ENCODE measurements at regions not wholly inside any gene's neighbourhood (a gene's known extent, or its start where the extent isn't known, plus 50 kb on each side); places are given as distances from the start of the nearest gene placed in this dataset.

GRCh38 chr5:58330781-58331180 is 129.1 kb downstream of the PLK2 start:
- Histone ChIP-seq H3K9ac (ENCODE audit: low read length) (no peak overlapping the region), H2AFZ (ENCODE audit: low read depth, low read length) (no peak overlapping the region), H3K9me3 (ENCODE audit: insufficient read depth, low read depth, low read length) (no peaks in the 10 kb centered on the region), H3K27ac (ENCODE audit: low read depth, low read length) (no peak overlapping the region), H3K4me1 (ENCODE audit: insufficient read depth, low read length) (no peaks in the 10 kb centered on the region), H3K4me2 (ENCODE audit: low read length) (no peak overlapping the region), H3K4me3 (ENCODE audit: insufficient read depth, low read depth, low read length) (no peak overlapping the region), H3K27me3 (ENCODE audit: insufficient read depth, low read length) (no peaks in the 10 kb centered on the region), H4K20me1 (ENCODE audit: insufficient read depth, low read length) (no peaks in the 10 kb centered on the region), H3K36me3 (ENCODE audit: insufficient read depth, low read length) (no peaks in the 10 kb centered on the region), H3K79me2 (ENCODE audit: insufficient read depth, low read length) (no peaks in the 10 kb centered on the region)
- Mint-ChIP-seq H3K36me3 (ENCODE audit: low read depth, unreplicated experiment) (no peaks in the 10 kb centered on the region), H3K4me3 (ENCODE audit: unreplicated experiment) (no peak overlapping the region), H3K27me3 (ENCODE audit: low read depth, unreplicated experiment) (no peaks in the 10 kb centered on the region), H3K27ac (ENCODE audit: unreplicated experiment) (no peak overlapping the region), H3K4me1 (ENCODE audit: low read depth, unreplicated experiment) (no peaks in the 10 kb centered on the region), H3K9me3 (ENCODE audit: unreplicated experiment) (no peaks in the 10 kb centered on the region)
- TF ChIP-seq, protein P1, sequence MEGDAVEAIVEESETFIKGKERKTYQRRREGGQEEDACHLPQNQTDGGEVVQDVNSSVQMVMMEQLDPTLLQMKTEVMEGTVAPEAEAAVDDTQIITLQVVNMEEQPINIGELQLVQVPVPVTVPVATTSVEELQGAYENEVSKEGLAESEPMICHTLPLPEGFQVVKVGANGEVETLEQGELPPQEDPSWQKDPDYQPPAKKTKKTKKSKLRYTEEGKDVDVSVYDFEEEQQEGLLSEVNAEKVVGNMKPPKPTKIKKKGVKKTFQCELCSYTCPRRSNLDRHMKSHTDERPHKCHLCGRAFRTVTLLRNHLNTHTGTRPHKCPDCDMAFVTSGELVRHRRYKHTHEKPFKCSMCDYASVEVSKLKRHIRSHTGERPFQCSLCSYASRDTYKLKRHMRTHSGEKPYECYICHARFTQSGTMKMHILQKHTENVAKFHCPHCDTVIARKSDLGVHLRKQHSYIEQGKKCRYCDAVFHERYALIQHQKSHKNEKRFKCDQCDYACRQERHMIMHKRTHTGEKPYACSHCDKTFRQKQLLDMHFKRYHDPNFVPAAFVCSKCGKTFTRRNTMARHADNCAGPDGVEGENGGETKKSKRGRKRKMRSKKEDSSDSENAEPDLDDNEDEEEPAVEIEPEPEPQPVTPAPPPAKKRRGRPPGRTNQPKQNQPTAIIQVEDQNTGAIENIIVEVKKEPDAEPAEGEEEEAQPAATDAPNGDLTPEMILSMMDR (IDR thresholded peaks at IDR 0.05; ENCODE audit: insufficient read depth, low read depth, low read length) = no peak
- no peak for TF ChIP-seq EZH2 (IDR thresholded peaks at IDR 0.05; ENCODE audit: insufficient read depth, low read length)
- DNase-seq (ENCODE audit: low read depth) (no peak), FAIRE-seq (no peak)

DNA sequence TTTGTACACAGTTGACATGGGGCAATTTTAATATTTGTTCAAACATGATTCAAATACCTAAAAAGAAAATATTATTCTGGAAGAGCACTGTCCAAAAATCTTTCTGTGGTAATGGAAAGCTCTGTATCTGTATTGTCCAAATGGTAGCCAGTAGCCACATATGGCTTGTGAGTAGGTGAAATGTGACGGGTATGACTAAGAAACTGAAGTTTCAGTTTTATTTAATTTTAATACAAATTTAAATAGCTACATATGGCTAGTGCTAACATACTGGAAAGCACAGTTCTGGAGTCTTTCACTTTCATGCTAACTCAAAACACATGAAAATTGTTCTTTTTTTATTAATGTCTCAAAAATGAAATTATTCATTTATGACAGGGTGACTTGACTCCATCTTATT is 132.6 kb downstream of the PLK2 start:
- no peak overlapping the region for H3K27ac Mint-ChIP-seq (ENCODE audit: unreplicated experiment)
- H3K36me3 ChIP-seq (ENCODE audit: insufficient read depth, low read length) = no peaks in the 10 kb centered on the region
- H3K9ac ChIP-seq (ENCODE audit: low read length) = no peak overlapping the region
- FAIRE-seq (peak; percentile 54), DNase-seq (ENCODE audit: low read depth) (no peak)
- no peaks in the 10 kb centered on the region for H3K79me2 ChIP-seq (ENCODE audit: insufficient read depth, low read length)
- TF ChIP-seq, protein P1 (IDR thresholded peaks at IDR 0.05; ENCODE audit: insufficient read depth, low read depth, low read length) = no peak
- no peak for TF ChIP-seq EZH2 (IDR thresholded peaks at IDR 0.05; ENCODE audit: insufficient read depth, low read length)
- H3K4me2 ChIP-seq (ENCODE audit: low read length) = no peak overlapping the region
- no peak overlapping the region for H3K27ac ChIP-seq (ENCODE audit: low read depth, low read length)
- no peaks in the 10 kb centered on the region for H3K9me3 ChIP-seq (ENCODE audit: insufficient read depth, low read depth, low read length)
- H3K9me3 Mint-ChIP-seq (ENCODE audit: unreplicated experiment) = no peaks in the 10 kb centered on the region
- H3K4me3 Mint-ChIP-seq (ENCODE audit: unreplicated experiment) = no peak overlapping the region
- no peak overlapping the region for H2AFZ ChIP-seq (ENCODE audit: low read depth, low read length)
- H3K4me3 ChIP-seq (ENCODE audit: insufficient read depth, low read depth, low read length) = no peak overlapping the region
- H3K27me3 ChIP-seq (ENCODE audit: insufficient read depth, low read length) = no peaks in the 10 kb centered on the region
- H3K36me3 Mint-ChIP-seq (ENCODE audit: low read depth, unreplicated experiment) = no peaks in the 10 kb centered on the region
- peaks cover 9% of the 10 kb centered on the region for H3K4me1 Mint-ChIP-seq (ENCODE audit: low read depth, unreplicated experiment)
- no peaks in the 10 kb centered on the region for H4K20me1 ChIP-seq (ENCODE audit: insufficient read depth, low read length)
- H3K4me1 ChIP-seq (ENCODE audit: insufficient read depth, low read length) = peaks cover 7% of the 10 kb centered on the region
- H3K27me3 Mint-ChIP-seq (ENCODE audit: low read depth, unreplicated experiment) = no peaks in the 10 kb centered on the region

GRCh38 chr5:58326022-58326421 is 133.9 kb downstream of the PLK2 start:
- H3K4me2 ChIP-seq (ENCODE audit: low read length) = no peak overlapping the region
- H3K79me2 ChIP-seq (ENCODE audit: insufficient read depth, low read length) = no peaks in the 10 kb centered on the region
- TF ChIP-seq EZH2 (IDR thresholded peaks at IDR 0.05; ENCODE audit: insufficient read depth, low read length) = no peak
- TF ChIP-seq, protein P1 (IDR thresholded peaks at IDR 0.05; ENCODE audit: insufficient read depth, low read depth, low read length) = no peak
- no peaks in the 10 kb centered on the region for H3K36me3 ChIP-seq (ENCODE audit: insufficient read depth, low read length)
- Mint-ChIP-seq H3K4me3 (ENCODE audit: unreplicated experiment) (no peak overlapping the region), H3K4me1 (ENCODE audit: low read depth, unreplicated experiment) (peaks cover 18% of the 10 kb centered on the region), H3K27me3 (ENCODE audit: low read depth, unreplicated experiment) (no peaks in the 10 kb centered on the region), H3K36me3 (ENCODE audit: low read depth, unreplicated experiment) (no peaks in the 10 kb centered on the region), H3K27ac (ENCODE audit: unreplicated experiment) (no peak overlapping the region), H3K9me3 (ENCODE audit: unreplicated experiment) (no peaks in the 10 kb centered on the region)
- H2AFZ ChIP-seq (ENCODE audit: low read depth, low read length) = no peak overlapping the region
- no peak for DNase-seq (ENCODE audit: low read depth)
- no peaks in the 10 kb centered on the region for H4K20me1 ChIP-seq (ENCODE audit: insufficient read depth, low read length)
- H3K4me1 ChIP-seq (ENCODE audit: insufficient read depth, low read length) = peaks cover 12% of the 10 kb centered on the region
- no peak for FAIRE-seq
- no peak overlapping the region for H3K4me3 ChIP-seq (ENCODE audit: insufficient read depth, low read depth, low read length)
- no peak overlapping the region for H3K27ac ChIP-seq (ENCODE audit: low read depth, low read length)
- no peak overlapping the region for H3K9ac ChIP-seq (ENCODE audit: low read length)
- no peaks in the 10 kb centered on the region for H3K9me3 ChIP-seq (ENCODE audit: insufficient read depth, low read depth, low read length)
- no peaks in the 10 kb centered on the region for H3K27me3 ChIP-seq (ENCODE audit: insufficient read depth, low read length)
